Dermis blood vessel endothelial cell (primary cell): ENCODE measurements at regions not wholly inside any gene's neighbourhood (a gene's known extent, or its start where the extent isn't known, plus 50 kb on each side); places are given as distances from the start of the nearest gene placed in this dataset.

ENCODE experiments used
- DNase-seq: peaks from one replicate; pipeline ENCODE4 v3.0.0; 2010

- DNase-seq, result no peak
Measured at GRCh38 chr3:147589016-147589415, 179.9 kb downstream of the ZIC1 start.

- DNase-seq, result no peak
Measured at GRCh38 chr3:147604136-147604535, 195.0 kb downstream of the ZIC1 start.

GRCh38 chr3:147613725-147614124 is 204.6 kb downstream of the ZIC1 start:
- DNase-seq, result no peak

- no peak for DNase-seq
Measured at GRCh38 chr3:147614210-147614609, 205.0 kb downstream of the ZIC1 start.

- no peak for DNase-seq
Measured at GRCh38 chr3:147615035-147615434, 205.9 kb downstream of the ZIC1 start.

GRCh38 chr3:147616998-147617619 is 207.9 kb downstream of the ZIC1 start:
- peak; percentile 40 for DNase-seq

- DNase-seq, result no peak
Measured at GRCh38 chr3:147618691-147619090, 209.5 kb downstream of the ZIC1 start.

- DNase-seq, result no peak
Measured at GRCh38 chr3:147619921-147620560, 210.9 kb downstream of the ZIC1 start.

- DNase-seq, result no peak
Measured at GRCh38 chr3:147620906-147621305, 211.7 kb downstream of the ZIC1 start.

GRCh38 chr3:147630921-147631415 is 221.8 kb downstream of the ZIC1 start:
- no peak for DNase-seq

- DNase-seq, result no peak
Measured at GRCh38 chr3:147640781-147641180, 231.6 kb downstream of the ZIC1 start.

- DNase-seq, result no peak
Measured at GRCh38 chr3:147645761-147646160, 236.6 kb downstream of the ZIC1 start.

GRCh38 chr3:147649475-147649874 is 240.3 kb downstream of the ZIC1 start:
- no peak for DNase-seq

GRCh38 chr3:147651107-147651778 is 242.1 kb downstream of the ZIC1 start:
- DNase-seq, result no peak

GRCh38 chr3:147652651-147653366 is 243.6 kb downstream of the ZIC1 start:
- no peak for DNase-seq

GRCh38 chr3:147653367-147653923 is 244.3 kb downstream of the ZIC1 start:
- no peak for DNase-seq

- no peak for DNase-seq
Measured at GRCh38 chr3:147654827-147655226, 245.7 kb downstream of the ZIC1 start.

- no peak for DNase-seq
Measured at GRCh38 chr3:147655236-147655635, 246.1 kb downstream of the ZIC1 start.

- DNase-seq, result no peak
Measured at GRCh38 chr3:147656023-147656422, 246.9 kb downstream of the ZIC1 start.

GRCh38 chr3:147661916-147662315 is 252.8 kb downstream of the ZIC1 start:
- DNase-seq, result no peak

GRCh38 chr3:147662705-147663104 is 253.5 kb downstream of the ZIC1 start:
- DNase-seq, result no peak

GRCh38 chr3:147669077-147669476 is 259.9 kb downstream of the ZIC1 start:
- no peak for DNase-seq

GRCh38 chr3:147672035-147672434 is 262.9 kb downstream of the ZIC1 start:
- no peak for DNase-seq
